ENCODE measurements at regions not wholly inside any gene's neighbourhood (a gene's known extent, or its start where the extent isn't known, plus 50 kb on each side); places are given as distances from the start of the nearest gene placed in this dataset.

DNA sequence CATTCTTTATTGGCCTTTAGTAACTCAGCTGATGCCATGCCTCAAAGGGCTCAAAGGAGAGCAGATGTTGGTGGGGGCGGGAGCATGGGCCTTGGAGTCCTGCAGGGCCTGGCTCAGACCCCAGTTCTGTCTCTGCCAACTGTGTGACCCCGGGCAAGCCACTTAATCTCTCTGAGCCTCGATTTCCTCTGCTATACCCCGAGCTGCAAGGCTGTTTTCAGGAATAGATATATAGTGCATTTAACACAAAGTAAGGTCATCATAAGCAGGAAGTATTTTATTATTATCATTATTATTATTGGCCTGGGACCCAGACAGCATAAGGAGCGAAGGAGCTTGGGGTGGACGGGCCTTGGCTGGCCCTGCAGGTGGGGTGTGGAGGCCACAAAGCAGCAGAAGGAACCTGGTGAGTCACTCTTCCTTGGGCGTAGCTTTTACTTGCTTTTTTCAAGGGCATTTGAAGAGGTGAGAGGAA lies 162.7 kb downstream of the INHBB start:
- CTCF ChIA-PET = no interaction called here
- in situ Hi-C loops (cut with MboI) = no loop called here
- DNase-seq (ENCODE audit: low read depth, low spot score) (no peak), ATAC-seq (no peak), FAIRE-seq (no peak)
- Histone ChIP-seq H3K4me2 (ENCODE audit: control insufficient read depth, insufficient read depth) (no peak overlapping the region), H3K27ac (ENCODE audit: control insufficient read depth, insufficient read depth) (no peak overlapping the region), H3K27me3 (replicated peaks in 1 of 2; ENCODE audit: control insufficient read depth in 2 of 2, insufficient read depth in 2 of 2, low read length in 1 of 2) (no peaks in the 10 kb centered on the region; a peak in 1 of 4 replicates), H3K9me3 (replicated peaks; ENCODE audit: control insufficient read depth, insufficient read depth, low read length) (no peaks in the 10 kb centered on the region), H3K4me1 (ENCODE audit: control insufficient read depth, insufficient read depth, low read length) (no peaks in the 10 kb centered on the region), H2AFZ (ENCODE audit: control insufficient read depth, low read depth, low read length) (no peak overlapping the region), H3K36me3 (ENCODE audit: control insufficient read depth in 2 of 2, insufficient read depth in 2 of 2, low read length in 1 of 2) (no peaks in the 10 kb centered on the region), H3K4me3 (no peak overlapping the region), H3K79me2 (ENCODE audit: control insufficient read depth, insufficient read depth, low read length) (no peaks in the 10 kb centered on the region), H4K20me1 (ENCODE audit: control insufficient read depth, insufficient read depth) (no peaks in the 10 kb centered on the region), H3K9ac (ENCODE audit: control insufficient read depth, insufficient read depth, low read length) (no peak overlapping the region)
- no TSS peak for BruUV-seq (replicated peaks)
- POLR2A ChIA-PET = no interaction called here
- SMC1A ChIA-PET (ENCODE audit: uncharacterized antibody, unreplicated experiment) = no interaction called here
- 2% methylated on average over 7 of the region's 7 CpGs for WGBS (ENCODE audit: insufficient coverage, insufficient replicate concordance, low lambda C conversion rate, missing lambda C conversion rate)
- TF ChIP-seq NR2C2 (IDR thresholded peaks at IDR 0.05; ENCODE audit: borderline replicate concordance, control insufficient read depth, insufficient read length, low read depth) (no peak), NR2C1 (IDR thresholded peaks at IDR 0.05) (no peak), CREM (IDR thresholded peaks at IDR 0.05; ENCODE audit: low read depth) (no peak), JUND (IDR thresholded peaks at IDR 0.05; ENCODE audit: low read depth, low read length) (no peak), IKZF2 (IDR thresholded peaks at IDR 0.05) (no peak)
- TF ChIP-seq, protein P1, sequence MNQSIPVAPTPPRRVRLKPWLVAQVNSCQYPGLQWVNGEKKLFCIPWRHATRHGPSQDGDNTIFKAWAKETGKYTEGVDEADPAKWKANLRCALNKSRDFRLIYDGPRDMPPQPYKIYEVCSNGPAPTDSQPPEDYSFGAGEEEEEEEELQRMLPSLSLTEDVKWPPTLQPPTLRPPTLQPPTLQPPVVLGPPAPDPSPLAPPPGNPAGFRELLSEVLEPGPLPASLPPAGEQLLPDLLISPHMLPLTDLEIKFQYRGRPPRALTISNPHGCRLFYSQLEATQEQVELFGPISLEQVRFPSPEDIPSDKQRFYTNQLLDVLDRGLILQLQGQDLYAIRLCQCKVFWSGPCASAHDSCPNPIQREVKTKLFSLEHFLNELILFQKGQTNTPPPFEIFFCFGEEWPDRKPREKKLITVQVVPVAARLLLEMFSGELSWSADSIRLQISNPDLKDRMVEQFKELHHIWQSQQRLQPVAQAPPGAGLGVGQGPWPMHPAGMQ (IDR thresholded peaks at IDR 0.05; ENCODE audit: borderline replicate concordance) = no peak
- intact Hi-C loops (cut with micrococcal nuclease; ENCODE audit: unreplicated experiment) = no loop called here
- RAD21 ChIA-PET (ENCODE audit: unreplicated experiment) = interaction anchor here (0.5 kb wide), 1 partner anchor 195 kb away, joined by 3 read pairs; no protein-coding TSS in a partner anchor

DNA sequence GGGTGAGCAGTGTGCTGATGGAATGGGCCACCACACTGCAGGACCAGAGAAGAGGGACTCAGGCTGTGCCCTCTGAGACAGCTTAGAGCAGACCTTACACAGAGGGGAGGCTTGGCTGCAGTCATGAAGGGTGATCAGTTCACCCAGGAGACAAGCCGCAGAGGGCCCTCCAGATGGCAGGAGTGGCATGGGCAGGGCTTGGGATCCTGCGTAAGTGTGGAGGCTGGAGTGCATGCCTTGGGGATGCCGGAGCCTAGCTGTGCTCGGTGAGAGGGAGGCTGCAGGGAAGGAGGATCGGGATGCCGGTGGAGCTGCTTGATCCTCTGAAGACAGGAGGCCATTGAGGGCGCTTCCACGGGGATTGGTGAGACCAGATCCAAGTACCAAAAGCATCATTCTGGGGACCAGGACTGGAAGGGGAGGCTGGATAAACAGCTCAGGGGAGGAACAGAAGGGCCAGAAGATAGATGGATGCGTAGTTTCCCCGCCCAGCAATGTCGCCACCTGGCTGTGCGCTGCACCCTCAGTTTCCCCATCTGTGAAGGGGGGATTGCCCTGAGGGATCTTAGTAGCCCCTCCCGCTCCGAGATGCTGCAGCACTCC lies 163.4 kb downstream of the INHBB start:
- no peaks in the 10 kb centered on the region for H3K9me3 ChIP-seq (replicated peaks; ENCODE audit: control insufficient read depth, insufficient read depth, low read length)
- no TSS peak for BruUV-seq (replicated peaks)
- intact Hi-C loops (cut with micrococcal nuclease; ENCODE audit: unreplicated experiment) = no loop called here
- H3K36me3 ChIP-seq (ENCODE audit: control insufficient read depth in 2 of 2, insufficient read depth in 2 of 2, low read length in 1 of 2) = no peaks in the 10 kb centered on the region
- no peaks in the 10 kb centered on the region; a peak in 1 of 4 replicates for H3K27me3 ChIP-seq (replicated peaks in 1 of 2; ENCODE audit: control insufficient read depth in 2 of 2, insufficient read depth in 2 of 2, low read length in 1 of 2)
- DNase-seq (ENCODE audit: low read depth, low spot score) (no peak), FAIRE-seq (no peak), ATAC-seq (no peak)
- ChIA-PET POLR2A (no interaction called here), SMC1A (ENCODE audit: uncharacterized antibody, unreplicated experiment) (no interaction called here), CTCF (no interaction called here), RAD21 (ENCODE audit: unreplicated experiment) (no interaction called here)
- no peak overlapping the region for H3K4me2 ChIP-seq (ENCODE audit: control insufficient read depth, insufficient read depth)
- no peak overlapping the region for H3K27ac ChIP-seq (ENCODE audit: control insufficient read depth, insufficient read depth)
- H3K79me2 ChIP-seq (ENCODE audit: control insufficient read depth, insufficient read depth, low read length) = no peaks in the 10 kb centered on the region
- H2AFZ ChIP-seq (ENCODE audit: control insufficient read depth, low read depth, low read length) = no peak overlapping the region
- WGBS (ENCODE audit: insufficient coverage, insufficient replicate concordance, low lambda C conversion rate, missing lambda C conversion rate) = 38% methylated on average over 14 of the region's 14 CpGs
- no peak overlapping the region for H3K4me3 ChIP-seq
- no peak overlapping the region for H3K9ac ChIP-seq (ENCODE audit: control insufficient read depth, insufficient read depth, low read length)
- in situ Hi-C loops (cut with MboI) = no loop called here
- H4K20me1 ChIP-seq (ENCODE audit: control insufficient read depth, insufficient read depth) = no peaks in the 10 kb centered on the region
- no peaks in the 10 kb centered on the region for H3K4me1 ChIP-seq (ENCODE audit: control insufficient read depth, insufficient read depth, low read length)
- TF ChIP-seq CHD2 (IDR thresholded peaks at IDR 0.05; ENCODE audit: borderline replicate concordance, low read depth, low read length) (no peak), ZBED1 (IDR thresholded peaks at IDR 0.05; ENCODE audit: borderline replicate concordance) (no peak), RAD21 (IDR thresholded peaks at IDR 0.05; ENCODE audit: insufficient read depth, low read depth, low read length) (no peak), EGR1 (IDR thresholded peaks at IDR 0.05; ENCODE audit: borderline replicate concordance in 1 of 2, low read depth in 2 of 2, low read length in 2 of 2) (no peak), ESRRA (IDR thresholded peaks at IDR 0.05; ENCODE audit: low read length) (no peak)
- TF ChIP-seq, protein P2, sequence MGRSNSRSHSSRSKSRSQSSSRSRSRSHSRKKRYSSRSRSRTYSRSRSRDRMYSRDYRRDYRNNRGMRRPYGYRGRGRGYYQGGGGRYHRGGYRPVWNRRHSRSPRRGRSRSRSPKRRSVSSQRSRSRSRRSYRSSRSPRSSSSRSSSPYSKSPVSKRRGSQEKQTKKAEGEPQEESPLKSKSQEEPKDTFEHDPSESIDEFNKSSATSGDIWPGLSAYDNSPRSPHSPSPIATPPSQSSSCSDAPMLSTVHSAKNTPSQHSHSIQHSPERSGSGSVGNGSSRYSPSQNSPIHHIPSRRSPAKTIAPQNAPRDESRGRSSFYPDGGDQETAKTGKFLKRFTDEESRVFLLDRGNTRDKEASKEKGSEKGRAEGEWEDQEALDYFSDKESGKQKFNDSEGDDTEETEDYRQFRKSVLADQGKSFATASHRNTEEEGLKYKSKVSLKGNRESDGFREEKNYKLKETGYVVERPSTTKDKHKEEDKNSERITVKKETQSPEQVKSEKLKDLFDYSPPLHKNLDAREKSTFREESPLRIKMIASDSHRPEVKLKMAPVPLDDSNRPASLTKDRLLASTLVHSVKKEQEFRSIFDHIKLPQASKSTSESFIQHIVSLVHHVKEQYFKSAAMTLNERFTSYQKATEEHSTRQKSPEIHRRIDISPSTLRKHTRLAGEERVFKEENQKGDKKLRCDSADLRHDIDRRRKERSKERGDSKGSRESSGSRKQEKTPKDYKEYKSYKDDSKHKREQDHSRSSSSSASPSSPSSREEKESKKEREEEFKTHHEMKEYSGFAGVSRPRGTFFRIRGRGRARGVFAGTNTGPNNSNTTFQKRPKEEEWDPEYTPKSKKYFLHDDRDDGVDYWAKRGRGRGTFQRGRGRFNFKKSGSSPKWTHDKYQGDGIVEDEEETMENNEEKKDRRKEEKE (IDR thresholded peaks at IDR 0.05) = no peak
- TF ChIP-seq, protein P3, sequence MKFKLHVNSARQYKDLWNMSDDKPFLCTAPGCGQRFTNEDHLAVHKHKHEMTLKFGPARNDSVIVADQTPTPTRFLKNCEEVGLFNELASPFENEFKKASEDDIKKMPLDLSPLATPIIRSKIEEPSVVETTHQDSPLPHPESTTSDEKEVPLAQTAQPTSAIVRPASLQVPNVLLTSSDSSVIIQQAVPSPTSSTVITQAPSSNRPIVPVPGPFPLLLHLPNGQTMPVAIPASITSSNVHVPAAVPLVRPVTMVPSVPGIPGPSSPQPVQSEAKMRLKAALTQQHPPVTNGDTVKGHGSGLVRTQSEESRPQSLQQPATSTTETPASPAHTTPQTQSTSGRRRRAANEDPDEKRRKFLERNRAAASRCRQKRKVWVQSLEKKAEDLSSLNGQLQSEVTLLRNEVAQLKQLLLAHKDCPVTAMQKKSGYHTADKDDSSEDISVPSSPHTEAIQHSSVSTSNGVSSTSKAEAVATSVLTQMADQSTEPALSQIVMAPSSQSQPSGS (IDR thresholded peaks at IDR 0.05; ENCODE audit: low read length) = no peak

All from GM12878 (cell line).